BLaER1 treated with 17β-estradiol and CSF1 and Interleukin-3, amounts not matched to agents 10 nM and 100 nM (cell line): ENCODE measurements at regions not wholly inside any gene's neighbourhood (a gene's known extent, or its start where the extent isn't known, plus 50 kb on each side); places are given as distances from the start of the nearest gene placed in this dataset.
A peak's percentile ranks its signal among the peaks of the same experiment; 100 is the strongest.

Source experiments
- H3K27ac ChIP-seq, 11 experiments: shearing (Covaris generic); formaldehyde crosslinking; 2 replicates each; pipeline ENCODE4 v1.8.1; 2022
- H3K27me3 ChIP-seq, 11 experiments: shearing (Covaris generic); formaldehyde crosslinking; 2 replicates each; pipeline ENCODE4 v1.8.1; 2022
- H3K36me3 ChIP-seq, 11 experiments: shearing (Covaris generic); formaldehyde crosslinking; 2 replicates each; pipeline ENCODE4 v1.8.1; 2022
- H3K4me1 ChIP-seq, 10 experiments: shearing (Covaris generic); formaldehyde crosslinking; 2 replicates each; pipeline ENCODE4 v1.8.1; 2022
- H3K4me2 ChIP-seq, 11 experiments: shearing (Covaris generic); formaldehyde crosslinking; 2 replicates each; pipeline ENCODE4 v1.8.1; 2022
- H3K4me3 ChIP-seq, 10 experiments: shearing (Covaris generic); formaldehyde crosslinking; 2 replicates each; pipeline ENCODE4 v1.8.1; 2022
- H3K9ac ChIP-seq, 11 experiments: shearing (Covaris generic); formaldehyde crosslinking; 2 replicates each; pipeline ENCODE4 v1.8.1; 2022
- H3K9me3 ChIP-seq, 11 experiments: shearing (Covaris generic); formaldehyde crosslinking; replicated peaks in 1 of 11; 2 replicates each; pipeline ENCODE4 v1.8.1; 2022
- H4K20me1 ChIP-seq, 11 experiments: shearing (Covaris generic); formaldehyde crosslinking; 2 replicates each; pipeline ENCODE4 v1.8.1; 2022
- Cebpa-rat ChIP-seq, 11 experiments: shearing (Covaris generic); IDR thresholded peaks; 2 replicates each; pipeline ENCODE4 v1.8.1; 2022

DNA sequence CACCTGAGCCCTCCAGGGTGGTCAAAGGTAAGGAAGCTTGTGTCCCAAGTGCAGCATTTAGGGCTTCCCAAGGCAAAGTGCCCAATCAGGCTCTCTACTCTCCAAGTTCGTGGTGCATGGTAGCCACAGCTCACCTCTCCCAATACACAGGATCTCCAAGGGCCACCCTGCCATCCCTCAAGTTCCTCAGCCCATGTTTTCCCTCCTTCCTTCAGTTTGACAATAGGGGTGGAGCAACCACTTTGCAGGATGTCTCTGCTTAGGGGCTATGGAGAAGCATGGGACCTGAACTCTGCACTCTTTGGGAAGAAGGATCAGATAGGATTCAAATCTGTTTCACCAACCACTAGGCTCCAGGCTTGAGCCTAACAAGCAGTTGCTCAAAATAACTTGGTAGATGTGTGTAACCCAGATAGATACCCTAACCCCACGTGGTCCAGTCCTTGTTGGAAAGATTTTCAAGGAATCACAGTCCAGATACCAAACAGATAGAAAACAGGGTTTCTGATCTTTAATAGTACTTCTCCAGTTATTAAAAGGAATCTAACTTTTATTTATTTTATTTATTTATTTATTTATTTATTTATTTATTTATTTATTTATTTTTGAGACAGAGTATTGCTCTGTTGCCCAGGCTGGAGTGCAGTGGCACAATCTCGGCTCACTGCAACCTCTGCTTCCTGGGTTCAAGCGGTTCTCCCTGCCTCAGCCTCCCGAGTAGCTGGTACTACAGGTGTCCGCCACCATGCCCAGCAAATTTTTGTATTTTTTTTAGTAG is 248.1 kb downstream of the CTTN start:
- Histone ChIP-seq H3K36me3 (no peaks in the 10 kb centered on the region), H3K9ac (no peak overlapping the region), H3K27me3 (peaks cover 0 to 57% (median 31%) of the 10 kb centered on the region in 11 experiments; a peak in 15 of 22 replicates), H3K9me3 (no peaks in the 10 kb centered on the region), H3K27ac (no peak overlapping the region), H3K4me2 (no peak overlapping the region), H4K20me1 (peaks cover 0 to 36% (median 17%) of the 10 kb centered on the region in 11 experiments; a peak in 13 of 22 replicates), H3K4me1 (peaks cover 0 to 18% (median 12%) of the 10 kb centered on the region in 10 experiments; a peak in 14 of 20 replicates), H3K4me3 (no peak overlapping the region)
- TF ChIP-seq Cebpa-rat (IDR thresholded peaks at IDR 0.05): no peak

DNA sequence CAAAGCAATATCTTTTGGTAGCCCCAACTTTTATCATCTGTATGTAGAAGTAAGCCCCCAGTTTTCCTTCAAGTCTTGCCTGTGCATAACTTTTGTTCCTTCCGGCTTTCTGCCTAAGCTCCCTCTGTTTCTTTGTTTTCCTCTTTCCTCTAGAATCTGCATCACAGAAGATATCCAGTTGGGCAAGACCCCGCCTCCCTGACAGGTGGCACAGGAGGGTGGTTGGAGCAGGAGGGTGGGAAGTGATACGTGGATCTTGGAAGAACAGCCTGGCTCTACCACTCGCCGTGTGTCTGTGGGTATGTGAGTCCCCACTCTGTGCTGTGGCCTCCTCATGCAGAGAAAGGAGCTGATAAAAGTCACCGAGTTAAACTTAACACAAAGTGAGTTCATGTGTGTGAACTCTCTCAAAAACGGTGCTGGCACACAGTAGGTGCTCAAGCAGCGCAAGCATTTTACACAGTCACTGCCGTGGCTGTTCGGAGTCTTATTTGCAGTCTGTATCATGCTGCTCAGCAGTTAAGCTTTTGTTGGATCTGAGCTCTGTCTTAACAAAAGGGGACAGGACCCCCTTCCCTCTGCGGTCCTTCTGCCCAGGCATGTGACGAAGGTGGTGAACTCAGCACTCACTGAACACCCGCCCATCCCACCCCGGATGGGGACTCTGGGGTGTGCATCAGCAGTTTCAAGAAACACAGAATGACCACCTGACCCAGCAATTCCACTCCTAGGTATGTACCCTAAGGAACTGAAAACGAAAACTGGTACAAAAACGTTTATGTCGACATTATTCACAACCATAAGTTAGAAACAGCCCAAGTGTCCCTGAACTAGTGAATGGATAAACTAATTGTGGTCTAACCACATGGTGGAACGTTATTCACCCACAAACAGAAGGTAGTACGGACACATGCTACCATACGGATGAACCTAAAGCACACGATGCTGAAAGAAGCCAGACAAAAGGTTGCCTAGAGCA is 249.1 kb downstream of the CTTN start:
- H4K20me1 ChIP-seq: peaks cover 0 to 37% (median 17%) of the 10 kb centered on the region in 11 experiments; a peak in 13 of 22 replicates
- no peak overlapping the region for H3K27ac ChIP-seq
- no peak overlapping the region for H3K4me2 ChIP-seq
- no peaks in the 10 kb centered on the region for H3K9me3 ChIP-seq
- TF ChIP-seq Cebpa-rat (IDR thresholded peaks at IDR 0.05): no peak
- H3K27me3 ChIP-seq: peaks cover 0 to 54% (median 31%) of the 10 kb centered on the region in 11 experiments; a peak in 15 of 22 replicates
- H3K4me3 ChIP-seq: no peak overlapping the region
- peaks cover 0 to 15% (median 12%) of the 10 kb centered on the region in 10 experiments; a peak in 14 of 20 replicates for H3K4me1 ChIP-seq
- H3K9ac ChIP-seq: no peak overlapping the region
- H3K36me3 ChIP-seq: no peaks in the 10 kb centered on the region

- Histone ChIP-seq H3K9ac (no peak overlapping the region), H3K4me2 (no peak overlapping the region), H3K27me3 (peaks cover 0 to 37% (median 21%) of the 10 kb centered on the region in 11 experiments; a peak in 15 of 22 replicates), H3K36me3 (no peaks in the 10 kb centered on the region), H3K9me3 (no peaks in the 10 kb centered on the region), H4K20me1 (peaks cover 0 to 37% (median 17%) of the 10 kb centered on the region in 11 experiments; a peak in 12 of 22 replicates), H3K27ac (no peak overlapping the region), H3K4me1 (no peaks in the 10 kb centered on the region), H3K4me3 (no peak overlapping the region)
- no peak for TF ChIP-seq Cebpa-rat (IDR thresholded peaks at IDR 0.05)
These were observed 252.0 kb downstream of the CTTN start for GRCh38 chr11:70650075-70650909.

- Histone ChIP-seq H3K4me1 (peaks cover 0 to 4% (median 3%) of the 10 kb centered on the region in 10 experiments; a peak in 11 of 20 replicates), H4K20me1 (peaks cover 0 to 43% (median 11%) of the 10 kb centered on the region in 11 experiments; a peak in 13 of 22 replicates), H3K4me3 (no peak overlapping the region), H3K36me3 (no peaks in the 10 kb centered on the region), H3K9me3 (no peaks in the 10 kb centered on the region), H3K4me2 (no peak overlapping the region), H3K27me3 (peaks cover 0 to 30% (median 21%) of the 10 kb centered on the region in 11 experiments; a peak in 14 of 22 replicates), H3K27ac (no peak overlapping the region), H3K9ac (no peak overlapping the region)
- no peak for TF ChIP-seq Cebpa-rat (IDR thresholded peaks at IDR 0.05)
These were observed 252.7 kb downstream of the CTTN start for GRCh38 chr11:70651031-70651430.

DNA sequence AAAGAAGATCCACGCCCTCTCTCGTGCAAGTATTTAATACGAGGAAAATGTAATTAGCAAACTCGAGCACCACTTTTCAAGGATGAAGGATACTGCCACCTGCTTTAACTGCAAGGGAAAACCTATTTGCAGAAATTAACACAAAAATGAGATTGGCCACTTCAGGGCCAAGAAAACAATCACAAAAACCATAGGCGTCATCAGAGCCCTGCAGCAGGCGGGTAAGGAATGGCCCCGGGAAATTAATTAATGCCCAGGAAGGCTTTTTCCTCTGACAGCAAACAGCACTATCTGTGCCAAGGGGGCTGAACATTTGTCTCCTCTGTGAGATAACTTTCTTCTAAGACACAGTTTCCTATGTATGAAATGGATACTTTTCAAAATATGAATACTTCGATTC is 255.7 kb downstream of the CTTN start:
- H3K4me3 ChIP-seq: no peak overlapping the region
- H3K9me3 ChIP-seq: no peaks in the 10 kb centered on the region
- no peak overlapping the region for H3K9ac ChIP-seq
- no peaks in the 10 kb centered on the region for H3K36me3 ChIP-seq
- H3K27ac ChIP-seq: no peak overlapping the region
- no peak for TF ChIP-seq Cebpa-rat (IDR thresholded peaks at IDR 0.05)
- peaks cover 0 to 3% (median 0%) of the 10 kb centered on the region in 11 experiments; a peak in 6 of 22 replicates for H3K27me3 ChIP-seq
- H3K4me2 ChIP-seq: no peak overlapping the region
- H3K4me1 ChIP-seq: peaks cover 0 to 13% (median 10%) of the 10 kb centered on the region in 10 experiments; a peak in 13 of 20 replicates
- H4K20me1 ChIP-seq: peaks cover 0 to 31% (median 7%) of the 10 kb centered on the region in 11 experiments; a peak in 12 of 22 replicates

GRCh38 chr11:70655816-70656215 is 257.5 kb downstream of the CTTN start:
- H4K20me1 ChIP-seq: peaks cover 0 to 23% (median 5%) of the 10 kb centered on the region in 11 experiments; a peak in 11 of 22 replicates
- no peaks in the 10 kb centered on the region for H3K9me3 ChIP-seq
- H3K9ac ChIP-seq: no peak overlapping the region
- TF ChIP-seq Cebpa-rat (IDR thresholded peaks at IDR 0.05): no peak
- no peak overlapping the region for H3K4me3 ChIP-seq
- H3K27me3 ChIP-seq: peaks cover 6 to 17% (median 11%) of the 10 kb centered on the region in 11 experiments
- H3K4me1 ChIP-seq: peaks cover 0 to 25% (median 20%) of the 10 kb centered on the region in 10 experiments; a peak in 13 of 20 replicates
- no peak overlapping the region for H3K27ac ChIP-seq
- H3K36me3 ChIP-seq: no peaks in the 10 kb centered on the region
- H3K4me2 ChIP-seq: peak overlapping the region in 8 of 11 experiments; percentile 35 to 55 (median 48); a peak in 14 of 22 replicates

- no peak overlapping the region for H3K4me3 ChIP-seq
- no peak overlapping the region for H3K27ac ChIP-seq
- peaks cover 0 to 22% (median under 1%) of the 10 kb centered on the region in 11 experiments; a peak in 11 of 22 replicates for H4K20me1 ChIP-seq
- TF ChIP-seq Cebpa-rat (IDR thresholded peaks at IDR 0.05): no peak
- peaks cover 0 to 27% (median 20%) of the 10 kb centered on the region in 10 experiments; a peak in 13 of 20 replicates for H3K4me1 ChIP-seq
- no peaks in the 10 kb centered on the region for H3K36me3 ChIP-seq
- peaks cover 11 to 22% (median 15%) of the 10 kb centered on the region in 11 experiments for H3K27me3 ChIP-seq
- peak overlapping the region in 8 of 11 experiments; percentile 35 to 55 (median 48); a peak in 16 of 22 replicates for H3K4me2 ChIP-seq
- no peak overlapping the region for H3K9ac ChIP-seq
- no peaks in the 10 kb centered on the region for H3K9me3 ChIP-seq
These were observed 257.9 kb downstream of the CTTN start for GRCh38 chr11:70656252-70656651.
